SK-N-SH (cell line): ENCODE measurements at regions not wholly inside any gene's neighbourhood (a gene's known extent, or its start where the extent isn't known, plus 50 kb on each side); places are given as distances from the start of the nearest gene placed in this dataset.
"Not testable (repeated sequence)": the region's sequence is repeated elsewhere in the genome, so short reads cannot be mapped to it uniquely, and the experiment has no call there.

ENCODE experiments used
- CTCF ChIA-PET: fragments of 300-600, 350-600 bp; formaldehyde crosslinking; extraction: SDS; loops from one replicate; lab custom pipeline; 2021; lab: Yijun Ruan, JAX
- POLR2A ChIA-PET: fragments of 350-600 bp; sonication (Branson Sonifier 250); formaldehyde crosslinking; extraction: SDS; loops from one replicate; lab custom pipeline; 2020; ENCODE audit warnings: antibody characterized with exemption, inconsistent platforms; lab: Yijun Ruan, JAX
- DNase-seq: peaks from one replicate; pipeline ENCODE4 v3.0.0; 2012
- H2AFZ ChIP-seq: fragments of 200-600 bp; sonication (generic); 2 replicates; pipeline ENCODE4 v1.8.1; 2016; ENCODE audit warnings: antibody characterized with exemption, mild to moderate bottlenecking, low read depth
- H3F3A ChIP-seq: fragments of 200-600 bp; sonication (generic); replicated peaks from 2 replicates; pipeline ENCODE3; 2016; ENCODE audit warnings: antibody characterized with exemption, mild to moderate bottlenecking; ENCODE audit not compliant: insufficient read depth
- H3K27ac ChIP-seq, 2 experiments: fragments of 200-500 bp in 1 of 2; fragments of 200-600 bp in 1 of 2; sonication (Bioruptor generic) in 1 of 2; sonication (generic), shearing (Covaris generic) in 1 of 2; 2 replicates each; pipeline versions ENCODE4 v1.5.1 to v1.6.1; 2014 to 2016; ENCODE audit warnings: low read depth in 2 of 2, inconsistent platforms in 1 of 2, low read length in 1 of 2, mild to moderate bottlenecking in 1 of 2, mixed read lengths in 1 of 2
- H3K27me3 ChIP-seq: fragments of 200-600 bp; sonication (generic), shearing (Covaris generic); 2 replicates; pipeline ENCODE4 v1.6.1; 2016; ENCODE audit warnings: mixed run types; ENCODE audit not compliant: insufficient read depth
- H3K36me3 ChIP-seq, 2 experiments: fragments of 200-500 bp in 1 of 2; fragments of 200-600 bp in 1 of 2; sonication (Bioruptor generic) in 1 of 2; sonication (generic) in 1 of 2; replicated peaks in 1 of 2; 2 replicates each; pipeline versions ENCODE3 to v1.5.1; 2014 to 2016; ENCODE audit warnings: low read length in 1 of 2, mild to moderate bottlenecking in 1 of 2; ENCODE audit not compliant: insufficient read depth in 2 of 2, control insufficient read depth in 1 of 2
- H3K4me1 ChIP-seq, 2 experiments: fragments of 200-500 bp in 1 of 2; fragments of 200-600 bp in 1 of 2; sonication (Bioruptor generic) in 1 of 2; sonication (generic), shearing (Covaris generic) in 1 of 2; 2 replicates each; pipeline versions ENCODE4 v1.5.1 to v1.6.1; 2014 to 2016; ENCODE audit warnings: low read depth in 1 of 2, low read length in 1 of 2, mixed run types in 1 of 2; ENCODE audit not compliant: insufficient read depth in 2 of 2, control insufficient read depth in 1 of 2
- H3K4me2 ChIP-seq: fragments of 200-600 bp; sonication (generic), shearing (Covaris generic); 2 replicates; pipeline ENCODE4 v1.6.1; 2017; ENCODE audit warnings: mixed run types
- H3K4me3 ChIP-seq, 2 experiments: fragments of 200-500 bp in 1 of 2; fragments of 200-600 bp in 1 of 2; sonication (Bioruptor generic) in 1 of 2; sonication (generic), shearing (Covaris generic) in 1 of 2; 2 replicates each; pipeline versions ENCODE4 v1.5.1 to v1.8.1; 2014 to 2016; ENCODE audit warnings: low read depth in 2 of 2, inconsistent platforms in 1 of 2, low read length in 1 of 2, mild to moderate bottlenecking in 1 of 2, mixed read lengths in 1 of 2, moderate library complexity in 1 of 2
- H3K79me2 ChIP-seq: fragments of 200-600 bp; sonication (generic); 2 replicates; pipeline ENCODE4 v1.8.1; 2017; ENCODE audit warnings: mild to moderate bottlenecking; ENCODE audit not compliant: insufficient read depth
- H3K9ac ChIP-seq: fragments of 200-600 bp; sonication (generic); 2 replicates; pipeline ENCODE4 v1.6.1; 2017; ENCODE audit warnings: mixed run types
- H3K9me2 ChIP-seq: fragments of 200-600 bp; sonication (generic); 2 replicates; pipeline ENCODE4 v1.6.1; 2017; ENCODE audit warnings: mixed run types
- H3K9me3 ChIP-seq: fragments of 200-600 bp; sonication (generic); 2 replicates; pipeline ENCODE4 v1.6.1; 2017; ENCODE audit warnings: mixed run types, mild to moderate bottlenecking, moderate library complexity
- H4K20me1 ChIP-seq: fragments of 200-600 bp; sonication (generic); 2 replicates; pipeline ENCODE4 v1.6.1; 2017; ENCODE audit warnings: mild to moderate bottlenecking, mixed run types; ENCODE audit not compliant: insufficient read depth
- ELF1 ChIP-seq: IDR thresholded peaks from 2 replicates; pipeline ENCODE4 v1.4.0; 2012
- EZH2phosphoT487 ChIP-seq: fragments of 200-600 bp; sonication (generic); IDR thresholded peaks from 2 replicates; pipeline ENCODE4 v1.6.1; 2017; ENCODE audit warnings: low read depth, mixed run types, mild to moderate bottlenecking, antibody characterized with exemption, moderate library complexity, borderline replicate concordance
- FOXJ3 ChIP-seq: sonication (generic); formaldehyde crosslinking; IDR thresholded peaks from 2 replicates; pipeline ENCODE4 v1.5.1; 2020; ENCODE audit warnings: mild to moderate bottlenecking, missing genetic modification reagents
- FOXM1 ChIP-seq: IDR thresholded peaks from 2 replicates; pipeline ENCODE4 v1.4.0; 2012; ENCODE audit warnings: low read depth, mild to moderate bottlenecking
- GABPA ChIP-seq: IDR thresholded peaks from 2 replicates; pipeline ENCODE4 v1.4.0; 2012; ENCODE audit warnings: low read depth, mild to moderate bottlenecking
- GATA2 ChIP-seq: sonication (generic); formaldehyde crosslinking; IDR thresholded peaks from 2 replicates; pipeline ENCODE4 v1.5.0; 2020; ENCODE audit warnings: mild to moderate bottlenecking, missing genetic modification reagents
- RAD21 ChIP-seq: IDR thresholded peaks from 2 replicates; pipeline ENCODE4 v1.6.1; 2012; ENCODE audit warnings: mild to moderate bottlenecking, low read length
- RCOR1 ChIP-seq: fragments of 150-350 bp; IDR thresholded peaks from 2 replicates; pipeline ENCODE4 v1.6.1; 2017; ENCODE audit warnings: antibody characterized with exemption, low read length
- RXRA ChIP-seq: IDR thresholded peaks from 2 replicates; pipeline ENCODE4 v1.4.0; 2012; ENCODE audit warnings: low read depth, mild to moderate bottlenecking, borderline replicate concordance
- SIN3A ChIP-seq: IDR thresholded peaks from 2 replicates; pipeline ENCODE4 v1.6.1; 2012; ENCODE audit warnings: low read depth, mild to moderate bottlenecking, low read length, moderate library complexity, borderline replicate concordance
- SMC3 ChIP-seq: IDR thresholded peaks from 2 replicates; pipeline ENCODE4 v1.6.1; 2012; ENCODE audit warnings: low read depth, low read length, improper control_type of control experiment
- TAF1 ChIP-seq: IDR thresholded peaks from 2 replicates; pipeline ENCODE4 v1.6.1; 2012; ENCODE audit warnings: low read depth, mild to moderate bottlenecking, low read length, moderate library complexity, borderline replicate concordance
- TCF12 ChIP-seq: IDR thresholded peaks from 2 replicates; pipeline ENCODE4 v1.4.0; 2012
- WGBS: methylation state at CpG from one replicate; pipeline ENCODE4 v1.1.6; 2017; ENCODE audit warnings: low lambda C conversion rate; 5-methylcytosine and 5-hydroxymethylcytosine counted together
- TF ChIP-seq, protein P1 (sequence below): IDR thresholded peaks from 2 replicates; pipeline ENCODE4 v1.4.0; 2012; ENCODE audit warnings: low read depth, borderline replicate concordance
- TF ChIP-seq, protein P2 (sequence below): IDR thresholded peaks from 2 replicates; pipeline ENCODE4 v1.4.0; 2012; ENCODE audit warnings: low read depth
- TF ChIP-seq, protein P3 (sequence below): IDR thresholded peaks from 2 replicates; pipeline ENCODE4; 2012
- TF ChIP-seq, protein P4 (sequence below): IDR thresholded peaks from 2 replicates; pipeline ENCODE4 v1.6.1; 2012; ENCODE audit warnings: mild to moderate bottlenecking, low read depth, low read length, moderate library complexity

DNA sequence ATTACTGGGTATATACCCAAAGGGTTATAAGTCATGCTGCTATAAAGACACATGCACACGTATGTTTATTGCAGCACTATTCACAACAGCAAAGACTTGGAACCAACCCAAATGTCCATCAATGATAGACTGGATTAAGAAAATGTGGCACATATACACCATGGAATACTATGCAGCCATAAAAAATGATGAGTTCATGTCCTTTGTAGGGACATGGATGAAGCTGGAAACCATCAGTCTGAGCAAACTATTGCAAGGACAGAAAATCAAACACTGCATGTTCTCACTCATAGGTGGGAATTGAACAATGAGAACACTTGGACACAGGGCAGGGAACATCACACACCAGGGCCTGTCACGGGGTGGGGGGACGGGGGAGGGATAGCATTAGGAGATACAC is 254.9 kb upstream of the AGTR2 start:
- H3K9me2 ChIP-seq, H3K9ac ChIP-seq, H3K4me1 ChIP-seq, H3K27ac ChIP-seq, H3F3A ChIP-seq, H4K20me1 ChIP-seq, H3K36me3 ChIP-seq, DNase-seq, CTCF ChIA-PET, H3K27me3 ChIP-seq, H3K9me3 ChIP-seq, H3K4me3 ChIP-seq, H3K4me2 ChIP-seq, H2AFZ ChIP-seq, POLR2A ChIA-PET: not testable (repeated sequence)
- WGBS = 45% methylated on average over 3 of the region's 3 CpGs
- peaks cover 11% of the 10 kb centered on the region; the same call in 1 of the 2 replicates for H3K79me2 ChIP-seq

DNA sequence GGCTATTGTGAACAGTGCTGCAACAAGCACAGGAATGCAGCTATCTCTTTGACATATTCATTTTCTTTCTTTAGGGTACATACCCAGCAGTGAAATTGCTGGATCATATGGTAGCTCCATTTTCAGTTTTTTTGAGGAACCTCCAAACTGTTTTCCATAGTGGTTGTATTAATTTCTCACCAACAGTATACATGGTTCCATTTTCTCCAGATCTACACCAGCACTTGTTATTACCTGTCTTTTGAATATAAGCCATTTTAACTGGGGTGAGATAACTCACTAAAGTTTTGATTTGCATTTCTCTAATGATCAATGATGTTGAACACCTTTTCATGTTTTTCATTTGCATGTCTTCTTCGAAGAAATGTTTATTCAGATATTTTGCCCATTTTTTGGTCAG is 241.1 kb upstream of the AGTR2 start:
- no peak overlapping the region for H3K4me2 ChIP-seq
- CTCF ChIA-PET = interaction anchor here (1.6 kb wide), 1 partner anchor 18 kb away, joined by 3 read pairs; no protein-coding TSS in a partner anchor
- H4K20me1 ChIP-seq = no peaks in the 10 kb centered on the region
- POLR2A ChIA-PET = no interaction called here
- no peak for DNase-seq
- 0 out of 2 replicates have a peak, but pooled peaks cover under 1% of the 10 kb centered on the region for H3K27me3 ChIP-seq
- H3K9me2 ChIP-seq = no peaks in the 10 kb centered on the region
- no peaks in the 10 kb centered on the region for H3K4me1 ChIP-seq
- no peak overlapping the region for H3K9ac ChIP-seq
- H3K9me3 ChIP-seq = 0 out of 2 replicates have a peak, but pooled peaks cover 4% of the 10 kb centered on the region
- no peak overlapping the region for H2AFZ ChIP-seq
- TF ChIP-seq RCOR1 = no peak
- TF ChIP-seq GATA2 (CRISPR knock-in tag) = no peak
- TF ChIP-seq, protein P1, sequence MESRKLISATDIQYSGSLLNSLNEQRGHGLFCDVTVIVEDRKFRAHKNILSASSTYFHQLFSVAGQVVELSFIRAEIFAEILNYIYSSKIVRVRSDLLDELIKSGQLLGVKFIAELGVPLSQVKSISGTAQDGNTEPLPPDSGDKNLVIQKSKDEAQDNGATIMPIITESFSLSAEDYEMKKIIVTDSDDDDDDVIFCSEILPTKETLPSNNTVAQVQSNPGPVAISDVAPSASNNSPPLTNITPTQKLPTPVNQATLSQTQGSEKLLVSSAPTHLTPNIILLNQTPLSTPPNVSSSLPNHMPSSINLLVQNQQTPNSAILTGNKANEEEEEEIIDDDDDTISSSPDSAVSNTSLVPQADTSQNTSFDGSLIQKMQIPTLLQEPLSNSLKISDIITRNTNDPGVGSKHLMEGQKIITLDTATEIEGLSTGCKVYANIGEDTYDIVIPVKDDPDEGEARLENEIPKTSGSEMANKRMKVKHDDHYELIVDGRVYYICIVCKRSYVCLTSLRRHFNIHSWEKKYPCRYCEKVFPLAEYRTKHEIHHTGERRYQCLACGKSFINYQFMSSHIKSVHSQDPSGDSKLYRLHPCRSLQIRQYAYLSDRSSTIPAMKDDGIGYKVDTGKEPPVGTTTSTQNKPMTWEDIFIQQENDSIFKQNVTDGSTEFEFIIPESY = no peak
- no peak for TF ChIP-seq SMC3
- no peak for TF ChIP-seq RXRA
- no peak for TF ChIP-seq FOXM1
- no peak for TF ChIP-seq SIN3A
- no peak for TF ChIP-seq RAD21
- H3K79me2 ChIP-seq = no peaks in the 10 kb centered on the region
- no peak overlapping the region for H3K27ac ChIP-seq
- H3F3A ChIP-seq = no peaks in the 10 kb centered on the region
- 40% methylated on average over 1 of the region's 1 CpG for WGBS
- no peaks in the 10 kb centered on the region for H3K36me3 ChIP-seq
- no peak overlapping the region for H3K4me3 ChIP-seq

DNA sequence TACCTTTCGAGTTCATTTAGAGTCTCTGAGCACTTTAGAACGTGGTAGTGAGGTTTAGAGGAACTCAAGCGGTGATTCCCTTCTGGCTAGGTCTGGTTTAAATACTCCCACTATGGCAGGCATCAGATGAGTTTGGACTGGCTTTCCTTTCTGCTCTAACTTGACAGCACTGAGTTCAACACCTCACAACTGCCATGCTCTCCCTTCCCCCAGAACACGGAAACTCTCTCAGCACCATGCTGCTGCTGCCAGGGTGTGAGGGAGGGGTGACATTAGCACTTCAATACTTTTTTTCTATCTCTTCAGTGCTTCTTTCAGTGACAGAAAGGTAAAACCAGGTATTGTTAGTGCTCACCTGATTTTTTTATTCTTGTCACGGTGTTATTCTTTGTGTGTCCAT is 234.5 kb upstream of the AGTR2 start:
- Histone ChIP-seq H3K9ac (no peak overlapping the region), H4K20me1 (no peaks in the 10 kb centered on the region), H3K4me3 (no peak overlapping the region), H3K4me1 (peaks cover 0 to under 1% of the 10 kb centered on the region in 2 experiments; a peak in 1 of 4 replicates), H3K27me3 (0 out of 2 replicates have a peak, but pooled peaks cover 4% of the 10 kb centered on the region), H3K4me2 (no peak overlapping the region), H3K9me3 (no peaks in the 10 kb centered on the region), H3K79me2 (no peaks in the 10 kb centered on the region), H3F3A (no peaks in the 10 kb centered on the region), H3K27ac (no peak overlapping the region), H2AFZ (no peak overlapping the region), H3K36me3 (peaks cover 0 to 5% of the 10 kb centered on the region in 2 experiments), H3K9me2 (no peaks in the 10 kb centered on the region)
- DNase-seq = no peak
- ChIA-PET CTCF (no interaction called here), POLR2A (no interaction called here)
- no peak for TF ChIP-seq EZH2phosphoT487
- TF ChIP-seq ELF1 = no peak
- no peak for TF ChIP-seq TCF12
- TF ChIP-seq GABPA = no peak
- no peak for TF ChIP-seq TAF1
- TF ChIP-seq, protein P2, sequence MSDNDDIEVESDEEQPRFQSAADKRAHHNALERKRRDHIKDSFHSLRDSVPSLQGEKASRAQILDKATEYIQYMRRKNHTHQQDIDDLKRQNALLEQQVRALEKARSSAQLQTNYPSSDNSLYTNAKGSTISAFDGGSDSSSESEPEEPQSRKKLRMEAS = no peak
- TF ChIP-seq, protein P3, sequence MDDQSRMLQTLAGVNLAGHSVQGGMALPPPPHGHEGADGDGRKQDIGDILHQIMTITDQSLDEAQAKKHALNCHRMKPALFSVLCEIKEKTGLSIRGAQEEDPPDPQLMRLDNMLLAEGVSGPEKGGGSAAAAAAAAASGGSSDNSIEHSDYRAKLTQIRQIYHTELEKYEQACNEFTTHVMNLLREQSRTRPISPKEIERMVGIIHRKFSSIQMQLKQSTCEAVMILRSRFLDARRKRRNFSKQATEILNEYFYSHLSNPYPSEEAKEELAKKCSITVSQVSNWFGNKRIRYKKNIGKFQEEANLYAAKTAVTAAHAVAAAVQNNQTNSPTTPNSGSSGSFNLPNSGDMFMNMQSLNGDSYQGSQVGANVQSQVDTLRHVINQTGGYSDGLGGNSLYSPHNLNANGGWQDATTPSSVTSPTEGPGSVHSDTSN = no peak
- TF ChIP-seq FOXJ3 (CRISPR knock-in tag) = no peak
- TF ChIP-seq, protein P4, sequence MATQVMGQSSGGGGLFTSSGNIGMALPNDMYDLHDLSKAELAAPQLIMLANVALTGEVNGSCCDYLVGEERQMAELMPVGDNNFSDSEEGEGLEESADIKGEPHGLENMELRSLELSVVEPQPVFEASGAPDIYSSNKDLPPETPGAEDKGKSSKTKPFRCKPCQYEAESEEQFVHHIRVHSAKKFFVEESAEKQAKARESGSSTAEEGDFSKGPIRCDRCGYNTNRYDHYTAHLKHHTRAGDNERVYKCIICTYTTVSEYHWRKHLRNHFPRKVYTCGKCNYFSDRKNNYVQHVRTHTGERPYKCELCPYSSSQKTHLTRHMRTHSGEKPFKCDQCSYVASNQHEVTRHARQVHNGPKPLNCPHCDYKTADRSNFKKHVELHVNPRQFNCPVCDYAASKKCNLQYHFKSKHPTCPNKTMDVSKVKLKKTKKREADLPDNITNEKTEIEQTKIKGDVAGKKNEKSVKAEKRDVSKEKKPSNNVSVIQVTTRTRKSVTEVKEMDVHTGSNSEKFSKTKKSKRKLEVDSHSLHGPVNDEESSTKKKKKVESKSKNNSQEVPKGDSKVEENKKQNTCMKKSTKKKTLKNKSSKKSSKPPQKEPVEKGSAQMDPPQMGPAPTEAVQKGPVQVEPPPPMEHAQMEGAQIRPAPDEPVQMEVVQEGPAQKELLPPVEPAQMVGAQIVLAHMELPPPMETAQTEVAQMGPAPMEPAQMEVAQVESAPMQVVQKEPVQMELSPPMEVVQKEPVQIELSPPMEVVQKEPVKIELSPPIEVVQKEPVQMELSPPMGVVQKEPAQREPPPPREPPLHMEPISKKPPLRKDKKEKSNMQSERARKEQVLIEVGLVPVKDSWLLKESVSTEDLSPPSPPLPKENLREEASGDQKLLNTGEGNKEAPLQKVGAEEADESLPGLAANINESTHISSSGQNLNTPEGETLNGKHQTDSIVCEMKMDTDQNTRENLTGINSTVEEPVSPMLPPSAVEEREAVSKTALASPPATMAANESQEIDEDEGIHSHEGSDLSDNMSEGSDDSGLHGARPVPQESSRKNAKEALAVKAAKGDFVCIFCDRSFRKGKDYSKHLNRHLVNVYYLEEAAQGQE = no peak
- WGBS = 54% methylated on average over 5 of the region's 5 CpGs
